Superior temporal gyrus (tissue), 1 donor: ENCODE measurements at regions not wholly inside any gene's neighbourhood (a gene's known extent, or its start where the extent isn't known, plus 50 kb on each side); places are given as distances from the start of the nearest gene placed in this dataset.
"Not testable (repeated sequence)": the region's sequence is repeated elsewhere in the genome, so short reads cannot be mapped to it uniquely, and the experiment has no call there.

Experiments used
- DNase-seq: peaks from one replicate; pipeline ENCODE4 v3.0.0-alpha.2; 2016; ENCODE audit errors: extremely low spot score

DNA sequence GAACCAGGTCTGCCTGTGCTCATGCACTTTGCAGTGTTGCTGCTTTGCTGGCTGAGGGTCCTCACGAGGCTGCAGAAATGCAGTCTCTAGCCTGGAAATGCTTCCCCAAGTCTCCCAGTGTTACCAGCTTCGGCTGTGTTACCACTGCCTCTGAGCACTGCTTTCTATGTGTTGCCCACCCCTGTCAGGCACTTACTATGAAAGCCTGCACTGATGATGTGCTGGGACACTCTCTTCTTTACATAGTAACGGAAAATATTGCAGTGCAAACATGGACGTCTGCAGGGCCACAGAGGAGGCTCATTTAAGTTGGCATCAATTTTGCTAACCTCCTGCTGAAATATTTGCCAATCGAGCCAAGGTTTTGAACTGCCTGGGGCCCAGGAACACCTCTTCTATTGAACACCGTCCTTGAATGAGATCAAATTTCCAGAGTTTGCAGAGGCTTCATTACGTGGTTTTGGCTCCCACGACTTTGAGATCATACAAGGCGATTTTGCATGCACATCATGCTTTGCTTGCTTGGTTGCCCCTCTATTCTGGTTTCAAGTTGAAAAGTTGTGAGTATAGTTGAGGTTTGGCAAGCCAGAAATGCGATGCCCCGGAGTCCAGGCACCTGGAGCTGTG, 404.7 kb upstream of the PODXL start:
- DNase-seq = no peak

DNA sequence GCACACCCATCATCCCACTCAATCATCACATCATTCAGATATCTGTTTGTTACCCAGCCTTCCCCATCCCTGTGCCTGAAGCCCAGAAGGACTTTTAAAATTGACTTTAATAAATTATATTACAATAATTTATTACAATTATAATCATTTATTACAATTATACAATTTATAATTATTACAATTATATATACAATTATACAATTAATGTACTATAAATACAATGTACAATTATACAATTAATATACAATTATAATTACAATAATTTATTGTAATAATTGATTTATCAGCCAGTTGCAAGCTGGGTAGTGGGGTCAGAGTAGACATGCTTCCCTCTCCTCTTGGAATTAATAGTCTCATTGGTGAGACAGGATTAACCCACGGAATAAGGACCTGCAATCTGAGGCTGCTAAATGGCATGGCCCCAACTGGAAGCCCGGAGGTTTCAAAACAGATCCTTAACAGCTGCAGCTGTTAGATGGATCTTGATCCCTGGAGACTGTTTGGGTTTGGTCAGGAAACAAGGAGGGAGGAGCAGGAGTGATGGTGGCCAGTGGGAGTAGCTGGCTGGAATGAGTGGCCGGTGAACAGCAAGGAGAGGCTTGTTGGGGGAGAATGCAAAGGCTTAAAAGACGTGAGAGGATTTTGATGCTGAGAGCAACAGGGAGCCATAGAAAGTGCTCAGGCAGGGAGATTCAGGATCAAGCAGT, 402.8 kb upstream of the PODXL start:
- no peak for DNase-seq

DNA sequence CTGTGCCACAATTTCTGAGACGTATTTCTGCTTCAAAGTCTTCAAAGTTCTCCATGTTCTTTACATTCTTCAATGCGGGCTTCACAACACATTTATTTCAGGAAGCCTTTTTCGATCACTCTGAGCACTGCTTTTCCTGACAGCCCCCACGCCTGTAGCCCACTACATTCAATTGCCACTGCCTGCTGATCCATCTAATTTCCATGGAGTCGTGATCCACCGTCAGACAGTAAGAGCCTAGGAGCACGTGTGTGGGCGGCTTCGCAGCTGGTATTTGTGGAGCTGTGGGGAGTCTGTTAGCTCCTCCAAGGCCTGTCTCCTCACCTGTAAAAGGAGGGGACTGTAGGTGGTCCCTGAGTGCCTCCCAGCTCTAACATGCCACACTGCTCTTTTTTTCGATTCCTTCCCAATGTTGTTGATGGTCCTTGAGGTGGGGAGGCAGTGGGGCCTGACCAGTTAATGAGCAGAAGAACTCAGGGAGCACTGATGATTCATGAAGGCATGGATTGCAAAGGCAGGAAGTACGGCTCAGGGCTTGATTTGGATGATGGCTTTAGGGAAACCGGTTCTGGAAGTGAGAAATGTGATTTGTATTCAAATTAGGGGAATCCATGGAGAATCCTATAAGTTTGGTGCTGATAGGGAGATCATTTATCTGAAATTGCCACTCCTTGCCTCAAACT, 401.1 kb upstream of the PODXL start:
- DNase-seq = peak; percentile 38

DNA sequence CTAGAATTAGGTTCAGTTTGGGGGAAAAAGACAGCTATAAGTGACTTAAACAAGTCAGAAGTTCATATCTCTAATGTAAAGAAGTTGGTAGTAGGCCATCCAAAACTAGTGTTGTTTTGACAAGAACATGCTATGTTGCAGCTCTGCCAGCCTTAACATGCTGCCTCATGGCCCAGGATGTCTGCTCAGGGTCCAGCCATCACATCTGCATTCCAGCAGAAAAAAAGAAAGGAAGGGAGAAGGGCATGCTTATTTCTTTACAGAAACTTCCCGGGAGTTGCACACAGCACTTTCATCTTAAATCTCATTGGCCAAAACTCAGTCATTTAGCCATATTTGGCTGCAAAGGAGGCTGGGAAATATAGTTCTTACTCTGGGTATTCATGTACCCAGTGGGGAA, 400.4 kb upstream of the PODXL start:
- no peak for DNase-seq

DNA sequence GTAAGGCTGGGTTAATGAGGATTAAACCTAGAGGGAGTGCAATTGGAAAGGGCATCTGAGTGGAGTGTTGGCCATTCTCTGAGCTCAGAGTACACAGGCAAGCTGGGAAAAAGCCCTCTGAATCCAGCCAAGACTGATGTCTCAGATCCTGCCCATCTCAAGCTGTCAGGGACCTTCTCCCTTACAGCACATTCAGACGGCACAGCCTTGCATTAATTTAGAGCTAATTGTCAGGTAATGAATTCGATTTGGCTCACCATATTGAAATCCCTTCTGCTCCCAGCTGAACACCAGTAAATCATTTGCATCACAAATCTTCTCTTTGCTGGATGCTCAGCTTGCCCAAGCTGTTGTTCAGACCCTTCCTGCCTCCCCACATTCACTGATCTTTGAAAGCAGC, 399.3 kb upstream of the PODXL start:
- DNase-seq = no peak

DNA sequence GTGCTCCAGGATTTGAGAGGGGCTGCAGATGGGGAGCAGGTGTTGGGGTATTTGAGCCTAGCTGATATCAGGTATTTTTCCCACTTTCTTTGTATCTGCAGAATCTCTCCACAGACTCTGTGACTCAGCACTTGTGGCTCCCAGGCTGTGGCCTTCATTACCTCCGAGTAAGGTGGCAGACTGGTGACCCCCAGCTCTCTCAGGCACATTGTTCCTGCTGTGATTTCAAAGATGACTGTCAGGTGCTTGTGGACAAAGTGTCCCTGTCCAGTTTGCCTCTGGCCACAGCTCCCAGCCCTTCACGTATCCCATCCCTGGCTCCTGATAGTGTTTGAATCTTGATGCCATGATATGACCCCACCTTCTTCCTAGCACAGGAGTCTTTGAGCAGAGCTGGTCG, 396.8 kb upstream of the PODXL start:
- DNase-seq = no peak

DNA sequence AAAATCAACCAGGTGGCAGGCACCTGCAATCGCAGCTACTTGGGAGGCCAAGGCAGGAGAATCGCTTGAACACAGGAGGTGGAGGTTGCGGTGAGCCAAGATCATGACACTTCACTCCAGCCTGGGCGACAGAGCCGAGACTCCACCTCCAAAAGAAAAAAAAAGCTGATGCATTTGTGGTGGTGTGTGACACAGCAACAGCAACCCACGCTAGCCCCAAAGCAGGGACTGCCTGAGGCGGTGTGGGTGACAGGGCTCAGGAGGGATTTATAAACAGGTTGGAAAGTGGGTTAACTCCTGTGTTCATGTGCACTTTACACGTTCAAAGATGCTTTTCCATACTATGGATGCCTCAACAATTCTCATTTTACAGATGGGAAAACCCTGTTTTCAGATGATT, 395.9 kb upstream of the PODXL start:
- DNase-seq = no peak

DNA sequence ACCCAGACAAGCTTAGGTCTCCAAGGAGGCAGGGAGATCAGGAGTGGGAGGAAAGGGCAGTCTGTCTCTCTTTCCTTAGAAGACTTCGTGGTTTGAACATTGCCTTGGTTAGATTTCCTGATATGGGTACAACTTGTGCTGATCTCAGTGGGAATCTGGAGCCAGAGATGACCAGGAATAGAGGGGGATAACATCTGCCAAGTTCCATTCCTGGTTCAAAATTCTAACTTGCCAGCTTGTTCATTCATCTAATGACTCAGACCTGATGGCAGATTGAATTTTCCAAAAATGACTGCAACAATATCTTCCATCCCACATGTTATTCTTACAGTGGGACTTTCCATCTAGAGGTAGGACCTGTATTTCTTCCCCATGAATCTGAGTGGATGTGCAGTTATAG, 394.3 kb upstream of the PODXL start:
- DNase-seq = peak; percentile 65

DNA sequence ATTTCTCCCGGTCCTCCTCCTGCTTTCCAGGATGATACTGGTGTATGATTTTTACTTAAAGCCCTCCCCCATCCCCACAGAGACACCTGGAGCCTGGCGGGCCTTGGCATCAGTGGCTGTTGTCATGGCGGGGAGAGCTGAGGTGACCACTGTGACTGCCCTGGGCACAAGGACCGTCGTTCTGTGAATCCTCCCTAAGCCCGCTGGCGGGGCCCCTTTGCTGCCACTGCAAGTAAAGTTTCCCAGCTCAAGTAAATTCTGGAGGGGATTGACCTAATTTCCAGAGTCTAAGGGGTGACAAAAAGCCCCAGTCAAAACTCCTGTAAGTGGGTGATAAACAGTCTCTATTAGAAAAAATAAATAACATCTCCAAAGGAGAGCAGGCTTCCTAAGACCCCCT, 393.2 kb upstream of the PODXL start:
- DNase-seq = no peak

DNA sequence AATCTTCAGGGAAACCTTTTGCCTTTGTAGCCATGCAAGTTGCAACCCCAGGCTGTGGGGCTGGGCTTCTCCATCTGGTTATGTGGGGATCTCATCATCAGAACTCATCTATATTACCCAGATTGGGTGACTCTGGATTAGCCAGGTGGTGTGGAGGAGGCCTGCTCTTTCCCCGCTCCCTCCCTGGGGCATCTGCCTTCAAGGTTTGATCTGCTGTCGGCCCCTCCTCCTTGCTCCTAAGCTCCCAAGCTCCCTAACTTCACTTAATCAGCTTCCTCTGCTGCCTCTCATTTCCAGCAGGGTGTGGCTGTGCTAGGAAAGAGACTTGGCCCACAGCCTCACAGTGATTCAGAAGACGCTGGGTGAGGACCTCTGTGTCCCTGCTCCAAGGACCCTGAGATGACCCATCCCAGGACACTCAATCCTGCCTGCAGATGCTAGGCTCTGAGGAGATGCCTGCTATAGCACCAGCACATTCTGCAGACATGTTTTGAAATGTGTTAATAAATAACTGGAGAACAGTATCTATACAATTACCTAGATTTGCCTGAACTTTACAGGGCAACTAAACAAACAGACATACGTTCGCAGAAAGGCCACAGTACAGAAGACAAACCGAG, 392.1 kb upstream of the PODXL start:
- no peak for DNase-seq

DNA sequence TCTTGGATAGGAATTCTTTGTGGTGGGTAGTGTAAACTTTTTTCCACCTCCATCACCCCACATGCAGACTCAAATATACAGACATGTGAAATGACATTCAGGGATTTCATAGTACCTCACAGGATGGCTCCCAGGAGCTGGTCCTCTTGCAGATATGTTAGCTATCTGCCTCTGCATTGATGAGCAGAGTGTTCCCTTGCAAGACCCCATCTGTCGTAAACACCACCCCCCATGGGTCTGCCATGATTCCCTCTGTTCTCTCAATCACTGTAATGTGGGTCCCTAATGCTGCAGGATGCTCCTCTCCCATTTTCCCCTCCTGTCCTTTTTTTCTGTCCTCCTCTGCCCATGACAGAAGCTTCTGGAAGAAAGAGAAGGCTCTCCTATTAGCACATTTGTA, 391.2 kb upstream of the PODXL start:
- no peak for DNase-seq

DNA sequence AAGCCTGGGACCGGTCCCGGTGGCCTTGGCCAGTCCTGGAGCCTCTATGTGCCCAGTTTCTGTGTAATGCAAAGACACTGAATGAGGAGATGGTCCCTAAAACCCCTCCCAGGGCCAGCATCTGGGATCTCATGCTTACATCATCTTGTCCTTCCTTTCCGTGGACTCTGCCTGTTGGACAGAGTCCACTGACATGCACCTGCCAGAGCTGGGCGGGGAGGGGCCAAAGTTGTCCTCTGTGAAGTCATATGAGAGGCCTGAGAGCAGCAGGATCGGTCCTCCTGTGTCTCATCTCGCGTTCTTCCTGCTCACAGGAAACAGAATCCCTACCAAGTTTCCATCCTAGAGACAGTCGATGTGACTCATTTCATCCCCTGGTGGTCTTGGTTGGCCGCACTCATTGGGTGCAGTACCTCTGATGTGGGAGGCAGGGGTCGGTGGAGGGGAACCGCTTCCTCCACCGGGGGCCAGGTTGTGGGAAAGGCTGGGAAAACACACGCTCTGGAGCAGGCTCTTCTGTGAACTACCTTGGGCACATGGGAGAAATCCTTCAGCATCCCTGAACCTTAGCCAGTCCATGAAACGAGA, 389.6 kb upstream of the PODXL start:
- no peak for DNase-seq

DNA sequence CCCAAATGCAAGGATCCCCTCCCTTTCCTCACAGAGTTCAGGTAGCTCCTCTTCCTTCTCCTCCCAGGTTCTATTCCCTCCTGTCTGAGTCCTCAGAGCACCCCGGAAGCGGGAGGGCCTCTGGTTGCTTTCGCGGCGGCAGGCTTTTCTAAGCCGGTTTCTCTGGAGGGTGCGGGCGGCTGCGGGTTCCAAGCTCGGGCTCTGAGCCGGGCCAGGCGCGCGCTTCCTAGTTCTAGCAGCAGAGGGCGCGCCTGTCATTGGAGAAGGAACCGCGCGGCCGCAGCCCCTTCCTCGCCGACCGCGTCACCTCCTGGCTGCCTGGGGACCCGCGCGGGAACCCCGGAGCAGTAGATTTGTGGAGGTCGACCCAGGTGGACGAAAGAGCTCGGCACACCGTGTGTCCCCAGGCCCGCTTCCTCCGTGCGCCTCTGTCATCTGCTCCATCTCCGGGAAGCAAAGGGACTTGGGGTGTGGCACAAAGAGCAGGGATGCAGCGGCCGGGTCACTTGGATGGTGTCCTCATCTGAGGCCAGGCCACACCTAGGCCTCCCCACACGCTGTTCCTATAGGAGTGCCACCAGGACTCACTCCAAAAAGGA, 389.0 kb upstream of the PODXL start:
- peak; percentile 77 for DNase-seq

DNA sequence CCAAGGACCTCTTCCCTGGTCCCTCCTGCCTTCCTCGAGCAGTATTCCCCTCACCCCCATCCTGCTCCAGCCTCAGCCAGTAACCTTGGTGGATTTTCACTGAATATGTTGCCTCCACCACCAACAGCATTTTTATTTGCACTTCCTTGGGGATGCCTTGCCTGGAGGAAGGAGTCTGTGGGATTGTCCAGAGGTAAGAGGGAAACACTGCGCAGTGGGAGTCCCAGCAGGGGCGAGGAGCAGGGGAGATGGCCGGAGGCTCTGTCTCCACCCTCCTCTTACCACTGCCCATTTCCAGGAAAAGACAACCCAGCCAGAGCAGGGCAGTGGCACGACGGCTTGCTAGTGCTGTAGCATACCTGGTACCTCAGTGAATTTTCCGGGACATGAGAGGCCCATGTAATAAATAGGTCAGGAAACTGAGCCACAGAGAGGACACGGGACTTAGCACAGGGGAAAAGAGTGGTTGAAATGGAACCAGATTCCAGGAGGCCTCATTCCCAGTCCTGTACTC, 388.2 kb upstream of the PODXL start:
- DNase-seq = no peak

DNA sequence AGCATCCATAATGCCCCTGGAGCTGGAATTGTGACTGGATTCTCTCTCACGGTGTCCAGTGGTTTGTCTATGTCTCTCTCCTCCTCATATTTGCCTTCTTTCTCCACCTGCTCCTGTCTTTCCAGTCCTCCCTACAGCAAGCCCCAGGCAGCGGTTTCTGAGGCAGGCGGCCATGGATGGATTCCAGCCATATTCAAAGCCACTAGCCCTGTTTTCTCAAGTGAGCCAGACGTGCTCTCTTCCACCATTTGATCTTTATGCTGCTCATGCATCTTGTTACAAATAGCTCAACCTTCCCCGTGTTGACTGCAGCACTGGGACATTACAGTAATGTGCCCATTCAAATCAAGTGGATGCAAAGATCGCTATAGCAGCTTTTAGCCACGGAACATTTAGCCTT, 387.2 kb upstream of the PODXL start:
- DNase-seq = no peak

DNA sequence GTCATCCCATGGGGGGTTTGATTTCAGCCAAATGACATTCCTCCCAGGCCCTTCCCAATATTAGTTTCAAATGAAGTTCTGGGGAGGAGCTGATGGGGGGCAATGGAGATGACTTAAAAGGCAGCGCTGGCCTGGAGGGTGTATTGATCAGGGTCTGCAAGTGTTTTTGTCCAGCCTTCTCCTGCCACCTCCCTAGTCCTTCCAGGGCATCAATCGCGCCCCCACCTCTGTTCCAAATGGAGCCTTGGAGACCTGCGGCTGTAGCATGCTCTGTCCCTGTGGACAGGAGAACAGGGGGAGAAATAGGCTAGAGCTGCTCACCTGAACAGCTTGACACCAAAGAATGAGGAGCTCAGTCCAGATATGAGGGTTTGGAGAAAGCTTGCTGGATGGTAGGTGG, 386.8 kb upstream of the PODXL start:
- no peak for DNase-seq

DNA sequence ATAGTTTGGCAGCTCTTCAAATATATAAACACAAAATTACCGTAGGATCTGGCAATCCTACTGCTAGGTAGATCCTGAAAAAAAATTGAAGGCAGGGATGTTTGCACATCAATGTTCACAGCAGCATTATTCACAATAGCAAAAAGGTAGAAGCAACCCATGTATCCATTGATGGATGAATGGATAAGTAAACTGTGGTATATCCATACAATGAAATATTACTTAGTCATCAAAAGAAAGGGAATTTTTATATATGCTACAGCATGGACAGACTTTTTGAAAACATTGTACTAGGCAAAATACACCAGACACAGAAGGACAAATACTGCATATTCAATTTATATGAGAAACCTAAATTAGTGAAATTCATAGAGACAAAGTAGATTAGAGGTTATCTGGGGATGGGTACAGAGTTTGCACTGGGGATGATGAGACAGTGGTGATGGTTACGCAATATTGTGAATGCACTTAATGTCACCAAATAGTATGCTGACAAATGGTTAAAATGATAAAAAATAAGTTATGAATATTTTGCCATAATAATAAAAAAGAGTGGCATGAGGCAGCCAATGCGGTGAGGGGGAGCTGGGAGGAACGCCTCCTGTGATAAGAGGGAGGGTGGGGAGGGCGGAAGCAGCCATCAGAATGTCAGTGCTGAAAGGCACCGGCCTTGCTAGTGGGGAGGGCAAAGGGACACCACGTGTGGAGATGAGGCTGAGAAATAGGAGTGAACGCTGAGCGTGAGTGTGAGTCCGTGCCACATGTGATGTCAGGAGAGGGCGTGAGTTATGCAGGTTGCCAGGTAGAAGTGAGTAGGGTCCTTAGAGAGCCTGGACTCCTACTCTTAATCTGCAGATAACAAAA, 386.1 kb upstream of the PODXL start:
- no peak for DNase-seq

DNA sequence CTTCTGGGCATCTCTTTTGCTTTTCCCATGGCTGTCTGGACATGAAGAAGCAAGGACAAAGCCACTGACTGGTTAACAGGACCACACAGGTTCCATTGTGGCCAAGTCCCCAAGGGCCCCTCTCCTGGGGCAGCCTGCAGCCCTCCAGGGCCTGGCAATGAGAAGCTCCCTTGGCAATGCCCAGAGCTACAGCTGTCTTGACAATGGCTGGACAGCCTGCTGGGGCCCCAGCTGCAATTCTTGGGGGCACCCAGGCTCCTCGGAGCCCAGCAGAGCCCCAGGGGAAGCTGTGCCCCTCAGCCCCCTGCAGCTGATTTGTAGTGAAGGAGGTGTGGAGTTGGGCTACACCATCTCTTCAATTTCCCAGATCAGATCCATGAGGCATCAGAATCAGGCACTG, 384.9 kb upstream of the PODXL start:
- DNase-seq = no peak

DNA sequence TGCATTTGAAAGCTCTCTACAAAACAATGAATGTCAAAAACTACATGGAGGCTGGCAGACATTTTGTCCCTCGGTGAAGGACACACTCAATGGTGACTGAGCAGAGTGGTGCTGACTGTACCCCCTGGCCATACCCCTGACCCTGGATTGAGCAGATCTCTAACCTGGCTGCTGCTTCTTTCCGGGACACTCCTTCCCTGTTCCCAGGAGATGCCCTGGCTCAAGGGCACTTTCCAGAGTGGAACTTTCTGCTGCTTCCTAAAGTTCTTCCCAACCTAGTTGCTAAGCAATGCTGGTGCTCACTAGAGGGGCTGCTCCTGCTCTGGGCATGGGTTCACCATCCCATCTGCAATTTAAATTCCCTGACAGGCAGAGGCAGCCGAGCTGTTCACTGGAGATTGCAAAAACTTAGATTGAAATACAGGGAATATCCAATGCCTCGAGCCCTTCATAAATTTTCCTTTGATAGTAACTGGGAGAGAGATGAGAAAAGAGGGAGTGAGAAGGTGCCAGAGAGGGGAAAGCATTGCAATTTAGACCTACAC, 384.3 kb upstream of the PODXL start:
- DNase-seq = no peak

DNA sequence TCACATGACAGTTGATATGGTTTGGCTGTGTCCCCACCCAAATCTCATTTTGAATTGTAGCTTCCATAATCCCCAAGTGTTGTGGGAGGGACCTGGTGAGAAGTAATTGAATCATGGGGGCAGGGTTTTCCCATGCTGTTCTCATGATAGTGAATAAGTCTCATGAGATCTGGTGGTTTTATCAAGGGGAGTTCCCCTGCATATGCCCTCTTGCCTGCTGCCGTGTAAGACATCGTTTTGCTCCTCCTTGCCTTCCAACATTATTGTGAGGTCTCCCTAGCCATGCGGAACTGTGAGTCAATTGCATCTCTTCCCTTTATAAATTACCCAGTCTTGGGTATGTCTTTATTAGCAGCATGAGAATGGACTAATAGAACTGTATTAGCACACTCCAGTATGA, 382.4 kb upstream of the PODXL start:
- DNase-seq = not testable (repeated sequence)

DNA sequence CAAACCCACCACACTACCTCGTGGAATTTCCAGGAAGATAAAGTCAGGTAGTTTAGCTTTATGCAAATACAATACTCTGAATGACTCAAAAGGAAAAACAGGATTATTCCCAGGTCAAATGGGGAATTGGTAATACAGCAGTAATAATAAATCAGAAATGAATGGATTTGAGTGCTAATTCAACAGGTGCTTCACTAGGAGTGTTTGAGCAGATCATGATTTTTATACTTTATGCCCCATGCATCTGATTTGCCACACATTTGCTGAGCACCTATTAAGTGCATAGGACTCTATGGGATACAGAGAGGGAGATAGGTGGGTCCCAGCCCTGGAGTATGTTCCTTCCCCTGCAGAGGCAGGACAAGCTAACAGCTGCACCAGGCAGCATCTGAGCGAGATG, 381.4 kb upstream of the PODXL start:
- DNase-seq = no peak
